Hematopoietic multipotent progenitor cell treated with erythropoietin and hydrocortisone succinate and interleukin-3 and kit ligand, for 17 days (in vitro differentiated cells): ENCODE measurements at regions not wholly inside any gene's neighbourhood (a gene's known extent, or its start where the extent isn't known, plus 50 kb on each side); places are given as distances from the start of the nearest gene placed in this dataset.
"Not testable (repeated sequence)": the region's sequence is repeated elsewhere in the genome, so short reads cannot be mapped to it uniquely, and the experiment has no call there.

Experiments used
- DNase-seq: peaks from one replicate; pipeline ENCODE4 v3.0.0-alpha.2; 2015; ENCODE audit warnings: low spot score

DNA sequence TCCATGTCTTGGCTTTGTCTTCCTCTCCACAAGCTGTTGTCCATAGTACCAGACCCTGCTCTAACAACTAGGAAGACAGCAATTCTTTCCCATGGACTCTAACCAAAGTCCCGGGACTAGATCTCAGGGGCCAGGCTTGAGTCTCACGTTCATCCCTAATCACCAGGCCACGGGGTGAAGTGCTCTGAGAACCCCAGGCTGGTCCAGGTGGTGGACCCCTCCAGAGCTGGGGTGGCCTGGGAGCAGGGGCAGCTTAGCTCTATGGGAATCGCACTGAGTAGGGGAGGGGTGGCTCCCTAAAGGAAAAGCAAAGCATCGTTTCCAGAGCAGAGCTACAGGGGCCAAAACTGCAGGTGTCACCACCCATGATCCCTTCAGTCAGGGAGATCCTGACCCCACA, 150.9 kb downstream of the TPRA1 start:
- no peak for DNase-seq

DNA sequence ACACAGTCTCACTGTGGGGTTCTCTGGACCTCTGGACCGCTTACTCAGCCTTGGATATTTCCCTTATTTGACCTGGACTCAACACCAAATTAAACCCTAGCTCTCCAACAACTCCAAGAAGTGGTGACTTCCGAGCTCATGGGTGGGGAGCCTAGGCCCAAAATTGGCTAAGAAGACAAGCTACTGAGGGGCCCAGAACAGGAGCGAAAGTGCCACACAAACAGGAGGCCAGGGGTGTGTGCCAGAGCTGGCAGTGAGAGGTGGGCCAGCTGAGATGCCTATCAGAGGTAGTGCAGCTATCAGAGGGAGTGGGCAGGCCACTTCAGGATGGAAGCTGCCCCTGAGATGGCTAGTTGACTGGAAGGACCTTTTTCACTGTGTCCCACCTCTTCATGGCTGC, 151.1 kb upstream of the PRR20G start:
- no peak for DNase-seq

DNA sequence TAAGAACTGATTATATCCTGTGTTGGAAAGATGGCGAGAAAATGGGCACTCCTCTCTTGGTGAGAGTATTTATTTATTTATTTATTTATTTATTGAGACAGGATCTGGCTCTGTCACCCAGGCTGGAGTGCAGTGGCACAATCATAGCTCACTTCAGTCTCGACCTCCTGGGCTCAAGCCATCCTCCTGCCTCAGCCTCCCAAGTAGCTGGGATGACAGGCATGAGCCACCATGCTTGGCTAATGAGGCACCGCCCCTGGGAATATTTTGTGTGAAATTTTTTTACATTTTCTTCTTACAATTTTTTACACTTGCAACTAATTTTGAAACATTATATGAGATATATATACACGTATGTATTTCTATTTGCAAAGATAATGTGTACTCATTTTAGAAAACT, 150.5 kb upstream of the PRR20G start:
- DNase-seq, result no peak

DNA sequence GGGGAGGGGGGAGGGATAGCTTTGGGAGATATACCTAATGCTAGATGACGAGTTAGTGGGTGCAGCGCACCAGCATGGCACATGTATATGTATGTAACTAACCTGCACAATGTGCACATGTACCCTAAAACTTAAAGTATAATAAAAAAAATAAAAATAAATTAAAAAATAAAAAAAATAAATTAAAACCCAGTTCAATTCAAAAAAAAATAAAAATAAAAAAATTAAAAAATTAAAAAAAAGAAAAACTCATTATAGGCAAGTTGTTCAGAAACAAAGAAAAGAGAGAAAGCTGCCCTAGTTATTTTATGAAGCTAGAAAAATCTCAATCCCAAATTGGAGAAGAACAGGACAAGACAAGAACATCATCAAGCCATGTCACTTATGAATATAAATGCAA, 147.5 kb upstream of the PRR20G start:
- not testable (repeated sequence) for DNase-seq

DNA sequence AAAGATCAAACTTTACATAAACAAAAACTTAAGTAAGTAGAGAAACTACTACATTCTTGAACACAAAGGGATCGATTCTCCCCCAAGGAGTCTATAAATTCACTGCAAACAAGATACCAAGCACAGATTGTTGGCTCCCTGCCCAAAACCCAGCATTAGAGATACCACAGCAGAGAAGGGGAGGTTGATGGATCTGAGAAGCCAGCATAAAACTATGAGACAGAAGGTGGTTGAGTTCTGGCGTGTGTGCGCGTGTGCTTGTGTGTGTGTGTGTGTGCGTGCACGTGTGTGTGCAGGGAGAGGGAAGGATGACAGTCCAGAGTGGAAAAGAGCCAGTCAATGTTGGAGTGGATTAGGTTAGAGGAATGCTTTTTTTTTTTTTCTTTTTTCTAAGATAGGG, 143.2 kb upstream of the PRR20G start:
- no peak for DNase-seq

DNA sequence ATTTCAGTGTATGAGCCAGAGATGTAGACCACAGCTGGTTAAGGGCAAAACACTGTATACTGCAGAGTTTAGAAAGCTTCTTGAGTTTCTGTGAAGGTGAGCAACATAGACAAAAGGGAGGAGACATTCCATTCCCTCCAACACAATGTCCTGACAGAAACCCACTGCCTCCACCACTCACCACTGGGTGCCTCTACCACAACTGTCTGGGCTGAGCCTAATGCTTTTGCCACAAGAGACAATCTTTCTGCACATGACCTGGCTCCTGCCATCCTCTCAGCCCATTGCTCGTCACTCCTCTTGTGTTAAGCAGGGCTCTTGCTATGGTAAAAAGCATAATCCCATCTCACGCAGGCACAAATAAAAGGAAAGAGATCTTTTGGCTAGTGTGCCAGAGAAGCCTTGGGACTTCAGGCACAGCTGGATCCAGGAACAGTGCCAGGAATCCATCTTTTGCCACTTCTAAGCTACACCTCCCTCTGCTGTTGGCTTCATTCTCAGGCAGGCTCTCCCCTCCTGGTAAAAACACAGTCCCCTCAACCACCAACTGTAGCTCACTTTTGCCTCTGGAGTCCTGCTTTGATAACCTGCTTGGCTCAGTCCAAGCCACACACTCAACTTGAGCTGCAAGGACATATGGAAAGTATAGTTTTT, 140.6 kb upstream of the PRR20G start:
- DNase-seq, result no peak

DNA sequence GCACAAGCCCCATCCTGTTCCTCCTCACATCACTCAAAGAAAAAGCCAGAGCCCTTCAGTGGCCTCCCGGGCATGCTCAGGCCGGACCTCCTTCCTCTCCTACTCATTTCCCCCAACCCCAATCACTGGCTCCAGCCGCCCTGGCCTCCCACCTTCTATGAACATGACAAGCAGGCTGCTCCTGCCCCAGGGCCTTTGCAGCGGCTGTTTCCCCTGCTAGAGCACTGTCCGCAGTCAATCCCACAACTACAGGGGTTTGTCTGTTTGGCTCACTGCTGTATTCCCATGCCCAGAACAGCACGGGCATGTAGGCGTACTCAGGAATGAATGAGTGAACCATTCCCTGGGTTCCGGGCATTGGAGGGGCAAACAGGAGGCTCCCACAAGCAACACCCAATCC, 139.8 kb upstream of the PRR20G start:
- DNase-seq, result no peak

DNA sequence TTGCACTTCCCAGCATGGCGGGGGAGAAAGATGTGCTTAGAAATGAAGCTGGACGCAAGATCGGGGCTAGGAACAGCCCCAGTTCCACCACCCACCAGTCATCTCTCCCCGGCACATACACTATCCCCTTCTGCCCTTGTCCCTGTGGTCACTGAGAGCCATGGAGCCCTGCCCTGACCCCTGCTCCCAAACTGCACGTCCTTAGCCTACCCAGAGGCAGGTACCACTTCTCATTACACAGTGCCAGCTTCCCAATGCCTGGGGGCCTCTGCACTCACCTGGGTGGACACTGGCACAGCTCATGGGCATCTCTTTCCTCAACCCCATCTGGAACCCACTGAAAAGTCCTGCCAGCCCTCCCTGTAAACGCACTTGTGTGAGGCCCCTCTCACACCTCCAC, 139.3 kb upstream of the PRR20G start:
- DNase-seq, result no peak

DNA sequence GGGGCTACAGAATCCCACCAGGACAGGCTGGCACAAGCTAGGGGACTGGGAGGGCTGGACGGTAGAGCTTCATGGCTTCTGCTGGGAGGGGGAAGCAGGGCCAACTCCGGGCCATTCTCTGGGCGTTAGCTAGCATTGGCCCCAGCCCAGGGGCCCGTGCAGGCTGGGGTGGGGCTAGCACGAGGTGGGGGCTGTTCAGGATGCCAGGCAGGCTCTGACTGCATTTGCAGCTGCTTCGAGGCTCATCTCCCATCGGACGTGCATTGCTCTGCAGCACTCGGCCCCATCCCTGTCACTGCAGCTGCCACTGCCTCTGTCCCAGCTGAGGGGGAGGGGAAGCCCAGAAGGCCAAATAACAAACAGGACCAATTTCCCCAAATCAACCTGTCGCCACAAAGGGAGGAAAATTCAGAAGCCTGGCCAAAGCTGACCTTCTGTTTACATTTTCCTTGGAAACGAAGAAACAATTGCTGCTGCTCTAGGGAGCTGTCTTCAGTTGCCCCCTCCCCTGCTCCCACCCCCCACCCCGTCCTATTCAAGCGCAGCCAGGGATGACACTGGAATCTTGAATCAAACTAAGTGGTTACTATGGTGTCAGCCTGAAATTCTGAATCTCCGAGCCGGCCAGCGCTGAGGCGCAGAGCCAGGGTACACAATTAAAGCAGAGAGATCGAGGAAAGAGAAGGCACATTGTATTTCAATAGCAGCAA, 138.8 kb upstream of the PRR20G start:
- DNase-seq, result no peak

DNA sequence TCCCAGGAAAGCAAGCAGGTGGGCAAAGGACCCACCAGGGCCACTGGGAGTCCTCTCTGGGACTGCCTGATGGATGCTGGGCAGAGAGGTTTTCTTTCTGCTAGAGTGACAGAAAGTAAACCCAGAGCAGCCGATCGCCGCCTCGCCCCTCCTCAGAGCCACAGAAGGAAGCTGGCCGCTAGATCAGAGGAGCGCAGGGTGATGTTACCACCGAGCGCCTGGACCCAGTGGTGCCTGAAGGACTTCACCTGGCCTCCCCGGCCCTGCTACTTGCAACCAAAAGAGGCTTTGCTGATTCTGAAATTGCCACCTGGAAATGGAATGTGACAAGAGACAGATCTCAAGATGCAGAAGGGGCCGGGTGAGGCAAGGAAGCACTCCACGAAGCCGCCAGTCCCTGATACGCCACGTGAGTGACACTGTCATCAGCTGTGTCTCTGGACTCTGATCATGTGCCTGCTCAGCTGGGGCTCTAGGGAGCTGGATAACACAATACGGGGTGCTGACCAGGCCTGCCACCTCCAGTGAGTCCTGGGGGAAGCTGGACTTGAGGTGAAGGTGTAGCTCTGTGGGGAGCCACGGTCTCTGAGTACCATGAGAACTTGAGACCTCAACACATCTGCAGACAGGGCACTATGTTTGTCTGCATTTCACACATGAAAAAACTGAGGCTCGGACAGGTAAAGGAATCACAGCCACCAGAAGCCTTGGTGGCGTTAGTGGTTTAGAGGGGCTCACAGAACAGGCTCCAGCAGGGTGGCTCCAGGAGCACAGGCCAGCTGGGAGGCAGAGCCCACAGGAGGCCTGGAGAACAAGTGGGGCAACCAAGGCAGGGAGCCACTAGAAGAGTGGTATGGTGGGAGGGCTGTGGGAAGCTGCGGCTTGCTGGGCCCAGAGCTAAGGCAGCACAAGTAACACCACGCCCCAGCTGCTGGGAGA, 137.9 kb upstream of the PRR20G start:
- DNase-seq, result no peak

DNA sequence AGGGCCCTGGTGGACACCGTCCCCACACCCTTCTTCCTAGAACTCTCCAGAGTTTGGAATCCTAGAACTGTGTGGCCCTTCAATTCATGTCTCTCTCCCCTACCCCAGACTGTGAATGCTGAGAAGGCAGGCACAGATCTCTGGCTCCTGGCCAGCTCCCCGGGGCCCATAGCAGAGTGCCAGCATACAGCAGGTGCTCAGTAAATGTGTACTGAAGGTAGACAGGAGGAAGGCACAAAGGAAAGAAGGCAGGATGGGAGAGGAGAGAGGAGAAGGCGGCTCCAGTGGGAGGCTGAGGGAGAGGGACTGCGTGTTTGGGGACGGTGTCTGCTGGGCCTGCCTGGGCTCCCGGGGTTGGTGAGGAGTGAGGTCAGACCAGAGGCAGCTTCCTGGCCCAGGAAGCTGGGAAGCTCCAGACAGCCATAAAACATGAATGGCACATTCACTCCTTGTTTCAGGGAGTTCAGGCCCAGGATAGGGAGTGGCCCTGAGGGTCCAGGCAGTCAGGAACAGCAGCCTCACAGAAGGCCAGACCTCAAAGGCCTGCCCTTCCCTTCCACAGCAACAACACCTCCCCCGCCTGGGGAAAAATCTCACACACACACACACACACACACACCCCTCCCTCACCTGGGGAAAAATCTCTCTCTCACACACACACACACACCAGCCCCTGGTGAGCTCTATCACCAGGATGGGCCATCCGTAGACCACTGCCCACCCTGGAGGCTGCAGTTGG, 137.1 kb upstream of the PRR20G start:
- no peak for DNase-seq

DNA sequence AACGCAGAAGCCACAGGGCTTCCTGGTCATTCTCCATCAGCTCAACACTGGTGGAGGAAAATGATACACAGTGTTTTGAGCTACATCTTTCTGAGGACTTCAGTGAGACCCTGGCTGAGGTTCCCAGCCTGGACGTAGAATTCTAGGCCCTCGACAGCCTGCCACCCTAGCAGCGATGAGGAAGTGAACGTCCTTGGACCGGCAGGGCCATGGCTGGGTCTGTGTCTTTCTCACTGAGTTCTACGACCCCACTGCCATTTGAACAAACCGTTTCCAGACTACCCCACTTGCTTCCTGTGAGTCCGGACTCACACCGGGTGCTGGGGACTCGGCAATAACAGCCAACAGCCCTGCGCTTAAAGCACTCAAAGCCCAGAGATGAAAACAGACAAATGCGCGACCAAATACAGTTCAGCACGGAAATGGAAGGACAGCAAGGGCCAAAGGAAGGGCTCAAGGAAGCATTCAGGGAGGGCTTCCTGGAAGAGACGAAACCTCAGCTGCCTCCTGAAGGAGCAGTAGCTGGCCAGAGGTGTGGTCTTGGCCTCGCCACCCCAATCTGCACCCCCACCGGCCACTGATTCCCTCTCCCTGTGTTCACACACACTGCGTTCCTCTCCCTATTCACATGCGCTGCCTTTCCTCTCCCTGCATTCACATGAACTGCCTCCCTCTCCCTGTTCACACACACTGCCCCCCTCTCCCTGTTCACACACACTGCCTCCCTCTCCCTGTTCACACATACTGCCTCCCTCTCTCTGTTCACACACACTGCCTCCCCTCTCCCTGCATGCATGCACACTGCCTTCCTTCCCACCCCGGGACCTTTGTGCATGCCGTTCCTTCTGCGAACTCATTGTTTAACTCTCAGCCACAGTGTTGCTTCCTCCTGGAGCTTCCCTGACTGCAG, 136.3 kb upstream of the PRR20G start:
- no peak for DNase-seq

DNA sequence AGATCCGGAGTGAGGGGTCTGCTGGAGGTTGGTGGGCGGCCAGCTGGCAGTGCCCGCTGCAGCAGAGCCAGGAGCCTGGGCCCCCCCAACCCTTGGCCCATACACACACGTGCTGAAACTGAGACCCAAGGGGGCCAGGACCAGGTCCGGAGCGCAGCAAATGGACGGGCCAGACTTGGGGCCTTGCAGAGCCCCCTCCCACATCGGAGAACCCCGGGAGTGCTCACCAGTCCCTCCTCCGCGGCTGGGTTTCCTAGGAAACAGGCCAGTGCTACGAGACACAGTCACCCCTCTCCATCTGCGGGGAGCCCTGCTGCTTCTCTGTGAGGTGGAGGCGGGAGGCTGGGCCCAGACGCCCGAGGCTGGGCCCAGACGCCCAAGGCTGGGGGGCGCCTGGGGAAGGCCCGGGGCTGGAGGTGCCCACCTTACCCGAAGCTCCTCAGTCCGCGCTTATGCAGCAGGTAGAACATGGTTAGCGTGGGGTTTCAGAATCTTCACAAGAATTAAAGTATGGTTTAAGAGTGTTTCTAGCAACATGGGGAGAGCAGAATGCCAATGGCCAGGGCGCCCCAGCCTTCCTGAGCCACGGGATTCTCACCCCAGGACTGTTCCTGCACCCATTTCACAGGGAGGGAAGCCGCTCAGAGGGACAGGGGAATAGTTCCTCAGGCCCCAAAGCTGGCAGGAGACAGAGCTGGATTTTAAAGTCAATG, 135.0 kb upstream of the PRR20G start:
- no peak for DNase-seq

DNA sequence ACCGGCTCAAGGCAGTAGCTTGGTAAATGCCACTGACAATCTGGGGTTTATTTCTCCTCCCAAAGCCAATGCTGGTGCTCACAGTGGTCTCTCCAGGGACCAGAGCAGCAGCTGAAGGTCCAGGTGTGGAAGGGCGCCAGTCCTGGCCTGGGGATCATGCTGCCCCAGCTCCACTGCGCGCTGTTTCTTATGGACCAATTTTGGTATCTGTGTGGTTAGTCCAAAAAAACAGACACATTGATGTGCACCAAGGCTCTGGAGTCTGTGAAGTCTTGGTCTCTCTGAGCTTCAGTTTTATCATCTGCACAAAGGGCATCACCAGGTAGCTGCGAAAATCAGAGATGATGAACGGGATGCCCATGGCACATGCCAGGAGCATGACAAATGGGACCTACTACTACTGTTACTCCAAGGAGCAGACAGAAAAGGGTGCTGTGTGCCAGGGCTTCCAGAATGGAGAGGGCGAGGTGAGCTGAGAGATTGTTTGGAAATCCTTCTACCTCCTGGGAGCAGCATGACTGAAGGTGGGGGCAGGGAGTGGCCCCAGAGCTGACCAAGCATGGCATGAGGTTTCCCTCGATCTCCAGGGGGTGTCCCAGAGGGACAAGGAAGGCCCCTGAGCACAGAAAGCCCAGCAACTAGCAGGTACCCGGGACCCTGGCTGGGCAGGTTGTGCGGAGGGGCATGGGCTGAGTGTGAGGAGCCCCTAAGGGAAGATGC, 134.3 kb upstream of the PRR20G start:
- no peak for DNase-seq

DNA sequence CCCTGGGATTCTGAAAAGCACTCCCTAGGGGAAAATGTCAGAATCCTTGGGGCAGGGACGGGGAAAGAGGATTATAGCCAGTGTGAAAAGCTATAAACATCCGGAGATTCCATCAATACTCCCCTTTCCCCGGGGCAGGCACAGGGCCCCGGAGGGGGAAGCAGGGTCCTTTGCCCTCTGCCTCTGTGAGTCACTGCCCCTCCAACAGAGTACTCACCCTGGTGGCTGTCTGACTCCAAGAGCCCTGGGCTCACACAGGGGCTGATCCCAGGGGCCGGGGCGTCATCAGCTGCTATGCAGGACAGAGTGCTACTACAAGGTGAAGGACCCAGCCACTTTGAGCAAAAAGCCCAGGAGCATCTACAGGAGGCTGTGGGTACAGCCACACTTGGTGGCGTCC, 133.0 kb upstream of the PRR20G start:
- no peak for DNase-seq

DNA sequence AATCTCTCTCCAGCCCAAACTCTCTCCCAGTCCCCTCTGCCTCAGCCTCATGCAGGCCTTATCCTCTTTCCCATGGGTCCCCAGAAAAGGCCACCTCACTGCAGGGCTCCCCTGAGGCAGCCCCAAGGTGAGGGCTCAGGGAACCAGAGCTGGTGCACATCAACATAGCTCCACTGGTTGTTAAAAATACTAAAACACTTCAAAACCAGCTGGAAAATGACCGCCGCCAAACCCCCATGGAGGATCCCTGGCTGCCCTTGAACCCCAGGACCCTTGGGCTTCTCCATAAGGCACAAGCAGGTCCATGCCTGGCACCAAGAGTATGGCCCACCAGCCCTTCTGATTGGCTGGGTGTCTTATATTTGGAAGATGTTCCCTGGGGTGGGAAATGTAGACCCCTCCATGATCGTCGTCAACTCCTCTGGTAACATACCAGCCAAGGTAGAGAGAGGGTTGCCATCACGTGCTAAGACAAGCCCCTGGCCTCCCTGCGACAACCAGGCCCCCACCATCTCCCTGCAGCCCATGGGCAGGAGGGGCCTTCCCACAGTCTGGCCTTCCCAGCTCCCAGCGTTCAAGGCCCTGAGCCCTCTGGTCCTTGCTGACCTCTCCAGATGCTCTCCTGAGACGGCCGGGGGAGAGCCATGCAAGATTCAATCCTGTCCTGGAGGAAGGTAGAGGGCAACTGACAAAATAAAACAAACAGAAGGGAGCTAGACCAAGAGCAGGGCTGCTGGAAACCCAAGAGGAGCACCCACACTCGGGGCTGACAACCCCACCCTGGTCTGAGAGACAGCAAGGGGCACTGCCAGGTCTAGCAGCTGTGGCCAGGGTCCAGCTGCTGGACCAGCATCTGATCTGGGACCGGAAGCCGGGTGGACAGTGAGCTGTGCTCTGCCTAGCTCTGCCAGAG, 132.1 kb upstream of the PRR20G start:
- DNase-seq, result no peak

DNA sequence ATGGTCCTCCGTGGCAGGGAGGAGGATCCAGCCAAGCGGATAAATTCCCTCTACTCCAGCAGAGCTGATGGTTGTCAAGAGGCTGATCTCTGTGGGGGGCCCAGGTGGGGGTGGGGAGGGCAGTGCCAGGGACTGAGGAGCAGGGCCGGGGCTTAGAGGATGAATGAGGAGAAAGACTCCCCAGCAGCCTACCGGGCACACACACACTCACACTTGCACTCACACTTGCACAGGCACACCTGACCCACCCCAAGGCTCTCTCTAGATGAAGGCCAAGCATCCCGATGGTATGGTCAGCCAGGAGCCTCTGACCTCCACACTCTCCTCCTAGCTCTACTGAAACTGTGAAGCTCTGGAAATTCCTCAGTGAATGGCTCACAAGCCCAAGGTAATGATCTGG, 131.3 kb upstream of the PRR20G start:
- no peak for DNase-seq

DNA sequence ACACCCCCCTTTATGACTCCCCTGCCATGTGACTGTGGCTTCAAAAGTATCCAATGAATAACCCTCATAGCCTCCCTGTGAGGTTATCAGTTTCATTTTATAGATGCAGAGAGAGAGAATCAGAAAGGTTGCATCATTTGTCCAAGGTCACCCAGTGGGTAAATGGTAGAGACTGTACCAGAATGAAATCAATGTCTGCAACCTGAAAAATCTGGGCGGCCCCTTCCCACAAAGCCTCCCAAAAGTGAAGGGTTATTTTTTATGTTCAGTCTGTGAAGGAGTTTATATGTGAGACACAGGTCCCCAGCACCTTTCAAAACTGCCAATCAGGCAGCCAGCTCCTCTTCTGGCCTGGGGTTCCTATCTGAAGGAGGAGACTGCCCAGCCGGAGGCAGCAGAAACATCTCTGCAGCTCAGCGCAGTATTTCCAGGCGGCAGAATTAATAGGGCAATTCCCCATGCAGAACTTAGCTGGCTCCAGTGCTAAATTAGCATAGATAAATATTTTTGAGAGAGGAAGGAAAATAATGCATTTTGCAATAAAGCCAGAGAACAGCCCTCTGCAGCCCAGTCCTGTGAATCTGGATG, 130.8 kb upstream of the PRR20G start:
- DNase-seq, result no peak
